Astrocyte of the hippocampus (primary cell): ENCODE measurements at regions not wholly inside any gene's neighbourhood (a gene's known extent, or its start where the extent isn't known, plus 50 kb on each side); places are given as distances from the start of the nearest gene placed in this dataset.
A peak's percentile ranks its signal among the peaks of the same experiment; 100 is the strongest.
"Not testable (repeated sequence)": the region's sequence is repeated elsewhere in the genome, so short reads cannot be mapped to it uniquely, and the experiment has no call there.

Experiments used
- DNase-seq: peaks from one replicate; pipeline ENCODE4 v3.0.0; 2011; ENCODE audit warnings: low read depth, low spot score

DNA sequence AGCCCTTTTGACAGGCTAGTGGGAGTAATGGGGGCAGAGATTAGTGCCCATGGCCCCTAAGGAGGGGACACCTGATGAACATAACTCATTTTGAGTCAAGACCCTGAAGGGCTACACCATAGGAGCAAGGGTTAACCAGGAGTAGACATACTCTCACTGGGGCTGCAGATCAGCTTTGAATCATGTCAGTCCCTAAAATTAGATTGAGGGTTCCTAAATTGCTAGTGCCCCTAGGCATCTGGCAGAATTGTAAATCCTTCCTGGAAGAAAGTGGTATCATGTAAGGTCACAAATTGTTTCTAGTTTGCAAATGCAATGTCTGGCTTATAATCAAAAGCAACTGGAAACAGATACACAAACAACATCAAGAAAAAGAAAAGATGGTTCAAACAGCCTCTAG lies 52.1 kb upstream of the LRRC37A2 start:
- DNase-seq: not testable (repeated sequence)

- DNase-seq: not testable (repeated sequence)
Measured at GRCh38 chr17:46455069-46455468, 57.2 kb upstream of the LRRC37A2 start.

- not testable (repeated sequence) for DNase-seq
Measured at GRCh38 chr17:46454572-46454971, 57.7 kb upstream of the LRRC37A2 start.

- not testable (repeated sequence) for DNase-seq
Measured at GRCh38 chr17:46453077-46453476, 59.2 kb upstream of the LRRC37A2 start.

GRCh38 chr17:46445849-46446248 lies 66.4 kb upstream of the LRRC37A2 start:
- not testable (repeated sequence) for DNase-seq

DNA sequence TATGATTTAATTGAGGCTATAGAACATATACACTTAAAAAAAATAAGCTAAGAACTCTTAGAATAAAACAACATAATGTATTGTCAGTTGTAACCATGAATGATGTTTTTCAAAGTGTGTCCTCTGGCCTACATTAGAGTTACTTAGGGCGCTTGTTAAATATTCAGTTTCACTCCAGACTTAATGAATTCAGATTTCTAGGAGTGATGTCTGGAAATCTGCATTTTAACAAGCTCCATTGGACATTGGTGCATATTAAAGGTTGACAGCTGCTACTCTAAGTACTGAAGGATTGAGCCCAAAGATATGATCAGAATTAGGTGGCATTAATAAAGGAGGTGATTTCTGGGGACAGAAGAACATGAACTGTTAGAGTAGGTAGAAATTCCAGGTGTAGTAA lies 66.9 kb upstream of the LRRC37A2 start:
- not testable (repeated sequence) for DNase-seq

DNA sequence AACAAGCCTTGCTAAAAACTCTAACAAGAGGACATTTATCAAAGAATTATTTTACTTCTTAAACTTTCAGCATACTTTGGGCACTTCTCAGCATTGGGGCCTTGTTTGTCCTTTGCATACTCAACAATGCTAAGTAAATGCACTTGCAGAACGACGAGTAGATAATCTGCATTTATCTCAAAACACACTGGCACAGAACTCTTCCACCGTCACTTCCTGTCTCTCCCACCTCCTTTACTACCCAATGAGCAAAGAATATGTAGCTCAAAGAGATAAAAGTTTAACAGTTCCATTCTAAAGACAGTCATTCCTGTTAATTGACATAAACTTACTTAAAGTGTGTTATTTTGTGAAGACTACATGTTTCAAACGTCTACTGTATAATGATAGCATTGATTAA lies 70.1 kb upstream of the LRRC37A2 start:
- not testable (repeated sequence) for DNase-seq

DNA sequence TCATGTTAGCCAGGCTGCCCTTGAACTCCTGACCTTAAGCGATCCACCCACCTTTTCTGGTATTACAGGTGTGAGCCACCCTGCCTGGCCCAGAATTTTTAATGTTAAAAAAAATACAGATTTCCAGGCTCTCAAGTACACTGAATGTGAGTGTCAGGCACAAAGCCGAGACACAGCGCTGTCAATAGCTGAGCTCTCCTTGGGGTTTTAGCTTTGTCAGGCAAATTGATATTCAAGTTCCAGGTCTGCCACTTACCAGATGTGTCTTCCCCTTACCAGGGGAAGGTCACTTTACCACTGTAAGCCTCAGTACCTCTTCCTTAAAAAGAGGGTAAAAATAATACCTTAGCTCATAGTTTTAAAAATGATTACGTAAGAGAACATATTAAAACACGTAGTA lies 71.6 kb upstream of the LRRC37A2 start:
- DNase-seq: not testable (repeated sequence)

GRCh38 chr17:46434450-46435062 lies 73.0 kb upstream of the ARL17B start:
- not testable (repeated sequence) for DNase-seq

- DNase-seq: not testable (repeated sequence)
Measured at GRCh38 chr17:46430300-46430699, 68.7 kb upstream of the ARL17B start.

DNA sequence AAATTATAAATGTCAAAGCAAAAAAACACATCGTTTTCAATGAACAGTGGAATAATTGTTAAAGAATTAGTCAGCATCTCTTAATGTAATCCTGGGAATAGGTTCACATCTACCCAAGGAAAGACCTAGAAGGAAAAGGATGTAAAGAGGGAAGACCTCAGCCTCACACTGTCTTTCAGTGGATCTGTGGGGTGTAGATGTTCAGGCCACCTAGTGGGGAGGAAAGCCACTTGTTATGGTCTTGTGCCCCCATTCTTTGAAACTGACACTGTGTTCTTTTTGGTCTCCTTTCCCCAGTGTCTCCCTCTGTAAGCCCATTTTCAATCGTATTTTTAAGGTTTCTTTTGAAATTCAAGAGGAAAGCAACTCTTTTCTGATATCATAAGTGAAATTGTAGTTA lies 68.1 kb upstream of the ARL17B start:
- DNase-seq: not testable (repeated sequence)

GRCh38 chr17:46424187-46424884 lies 62.8 kb upstream of the ARL17B start:
- not testable (repeated sequence) for DNase-seq

DNA sequence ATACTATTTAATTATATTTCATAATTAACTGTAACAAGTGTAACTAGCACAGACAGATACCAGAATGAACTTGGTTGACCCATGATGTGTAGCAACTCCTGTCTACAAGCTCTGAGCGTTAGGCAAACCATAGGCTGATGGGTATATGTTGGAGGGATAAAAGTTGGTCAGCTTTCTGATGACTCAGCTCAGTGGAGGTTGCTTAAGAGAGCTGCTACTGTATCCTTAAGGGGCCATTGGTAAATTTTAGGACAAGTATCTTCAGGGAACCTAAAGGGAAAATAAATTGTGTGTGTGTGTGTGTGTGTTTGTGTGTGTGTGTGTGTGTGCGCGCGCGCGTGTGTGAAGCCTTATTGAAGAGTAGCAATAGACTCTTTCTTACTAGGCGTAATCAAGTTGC lies 56.3 kb upstream of the ARL17B start:
- peak; percentile 1 for DNase-seq

- not testable (repeated sequence) for DNase-seq
Measured at GRCh38 chr17:46417261-46417660, 55.7 kb upstream of the ARL17B start.

DNA sequence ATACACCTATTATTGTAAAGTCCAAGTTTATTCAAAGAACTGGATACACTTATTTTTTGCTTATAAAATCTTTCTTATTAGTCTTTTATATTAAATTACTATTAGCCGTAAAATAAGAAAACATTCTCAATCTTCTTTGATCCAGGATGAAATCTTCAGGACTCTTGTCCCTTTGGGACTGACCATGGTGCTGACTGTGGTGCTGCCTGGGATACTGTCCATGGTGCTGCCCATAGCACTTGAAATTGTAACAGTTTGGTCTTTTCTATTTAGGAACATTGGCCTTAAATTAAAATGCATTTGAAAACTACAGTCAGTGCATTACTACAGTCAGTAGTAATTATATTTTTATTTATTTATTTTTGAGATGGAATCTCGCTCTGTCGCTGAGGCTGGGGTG lies 53.0 kb upstream of the ARL17B start:
- not testable (repeated sequence) for DNase-seq

GRCh38 chr17:46412156-46412555 lies 50.6 kb upstream of the ARL17B start:
- not testable (repeated sequence) for DNase-seq

- DNase-seq: not testable (repeated sequence)
Measured at GRCh38 chr17:46411172-46411852, 49.7 kb upstream of the ARL17B start.
